ENCODE measurements at regions not wholly inside any gene's neighbourhood (a gene's known extent, or its start where the extent isn't known, plus 50 kb on each side); places are given as distances from the start of the nearest gene placed in this dataset.
"Not testable (repeated sequence)": the region's sequence is repeated elsewhere in the genome, so short reads cannot be mapped to it uniquely, and the experiment has no call there.

DNA sequence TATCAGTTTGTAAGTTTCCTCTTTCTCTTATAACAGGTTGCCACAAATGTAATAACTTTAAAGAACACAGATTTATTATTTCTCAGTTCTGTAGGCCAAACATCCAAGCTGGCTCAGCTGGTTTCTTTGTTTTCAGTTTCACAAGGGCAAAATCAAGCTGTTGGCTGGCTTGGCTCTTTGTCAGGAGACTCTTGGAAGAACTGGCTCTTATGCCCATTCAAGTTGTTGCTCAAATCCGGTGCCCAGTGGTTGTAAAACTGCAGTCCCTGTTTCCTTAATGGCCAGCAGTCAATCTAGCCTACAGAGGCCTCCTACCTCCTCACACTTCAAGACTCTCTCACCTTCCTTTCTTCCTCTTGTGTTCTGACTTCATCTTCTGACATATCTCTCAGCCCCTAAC, 1171.0 kb downstream of the MRPL39 start:
- DNase-seq = no peak

DNA sequence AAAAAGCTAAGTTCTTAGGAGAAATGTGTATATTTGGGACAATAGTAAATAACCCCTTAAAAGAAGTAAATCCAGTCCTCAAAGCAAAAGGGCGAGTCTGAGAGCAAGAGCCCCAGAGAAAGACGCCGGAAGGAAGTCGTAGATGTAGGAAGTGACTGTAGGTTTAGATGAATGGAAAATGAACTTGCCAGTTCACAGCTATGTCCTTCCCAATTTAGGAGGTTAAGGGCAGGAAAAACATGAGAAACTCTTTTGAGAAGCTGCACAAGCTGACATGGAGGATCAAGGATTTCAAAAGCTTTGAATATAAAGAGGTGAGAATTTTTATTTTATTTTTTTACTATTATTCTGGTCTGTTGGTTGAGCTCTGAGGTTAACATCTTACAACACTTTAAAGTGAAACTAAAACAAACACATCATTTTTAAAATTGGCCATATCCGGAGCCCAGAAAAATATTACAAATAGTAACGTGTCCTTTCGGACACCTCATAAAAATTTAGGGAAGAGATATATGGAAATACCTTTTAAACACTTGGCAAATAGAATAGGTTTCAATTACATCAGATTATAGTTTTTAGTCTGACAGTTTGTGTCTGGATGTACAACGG, 1178.6 kb downstream of the MRPL39 start:
- DNase-seq = peak; percentile 12 to 36

DNA sequence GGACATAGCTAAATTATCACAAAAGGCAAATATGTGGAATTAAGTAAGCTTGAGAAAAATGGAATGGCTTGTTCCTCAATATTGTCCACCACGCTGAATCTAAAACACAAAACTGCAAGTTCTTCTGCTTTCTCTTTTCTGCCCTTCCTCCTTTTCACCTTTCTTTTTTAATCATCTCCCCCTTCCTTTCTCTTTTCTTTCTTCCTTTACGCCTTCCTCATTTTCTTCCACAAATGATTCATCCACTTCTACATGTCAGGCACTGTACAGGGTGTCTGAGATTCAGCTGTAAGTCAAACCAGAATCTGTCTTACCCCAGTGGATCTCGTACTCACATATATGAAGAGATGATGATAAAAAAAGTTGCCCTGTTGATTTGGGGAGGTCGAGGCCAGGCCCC, 1182.5 kb downstream of the MRPL39 start:
- no peak for DNase-seq

DNA sequence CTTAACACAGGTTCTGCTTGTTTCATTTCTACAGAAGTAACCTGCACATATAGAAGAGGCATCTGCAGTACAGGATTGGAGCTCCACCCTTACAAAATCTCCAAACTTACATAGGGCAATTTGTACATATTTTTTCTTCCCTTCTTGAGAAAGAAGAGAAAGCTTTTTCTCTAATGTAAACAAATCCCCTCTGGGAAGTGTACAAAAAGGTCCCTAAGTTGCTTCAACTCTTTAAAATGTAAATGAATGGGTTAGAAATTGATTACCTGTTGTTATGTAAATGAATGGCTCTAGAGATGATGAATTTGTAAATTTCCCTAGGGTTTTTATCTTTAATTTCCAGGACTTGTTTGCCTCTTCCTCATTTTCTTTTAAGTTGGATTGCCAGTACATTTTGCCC, 1183.7 kb downstream of the MRPL39 start:
- no peak for DNase-seq

DNA sequence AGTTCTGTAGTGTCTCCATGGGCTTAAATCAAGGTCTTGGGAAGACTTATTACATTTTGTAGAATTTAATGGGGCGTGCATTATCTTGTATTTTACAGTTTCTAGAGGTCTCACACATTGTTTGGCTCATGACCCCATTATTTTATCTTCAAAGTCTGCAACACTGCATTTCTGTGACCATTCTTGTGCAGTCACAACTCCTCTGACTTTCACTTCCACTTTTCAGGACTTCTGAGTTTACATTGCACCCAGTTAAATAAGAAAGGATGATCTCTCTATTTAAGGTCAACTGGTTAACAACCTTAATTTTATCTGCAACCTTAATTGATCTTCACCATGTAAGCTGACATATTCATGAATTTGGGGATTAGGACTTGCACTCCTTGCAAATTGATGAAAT, 1186.6 kb downstream of the MRPL39 start:
- no peak for DNase-seq

DNA sequence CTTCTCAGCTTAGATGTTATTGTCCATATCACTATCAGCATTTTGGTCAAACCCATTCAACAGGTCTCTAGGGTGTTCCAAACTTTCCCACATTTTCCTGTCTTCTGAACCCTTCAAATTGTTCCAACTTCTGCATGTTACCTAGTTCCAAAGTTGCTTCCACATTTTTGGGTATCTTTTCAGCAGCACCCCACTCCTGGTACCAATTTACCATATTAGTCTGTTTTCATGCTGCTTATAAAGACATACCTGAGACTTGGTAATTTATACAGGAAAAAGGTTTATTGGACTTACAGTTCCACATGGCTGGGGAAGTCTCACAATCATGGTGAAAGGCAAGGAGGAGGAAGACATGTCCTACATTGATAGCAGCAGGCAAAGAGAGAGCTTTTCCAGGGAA, 1187.6 kb downstream of the MRPL39 start:
- DNase-seq = not testable (repeated sequence)

DNA sequence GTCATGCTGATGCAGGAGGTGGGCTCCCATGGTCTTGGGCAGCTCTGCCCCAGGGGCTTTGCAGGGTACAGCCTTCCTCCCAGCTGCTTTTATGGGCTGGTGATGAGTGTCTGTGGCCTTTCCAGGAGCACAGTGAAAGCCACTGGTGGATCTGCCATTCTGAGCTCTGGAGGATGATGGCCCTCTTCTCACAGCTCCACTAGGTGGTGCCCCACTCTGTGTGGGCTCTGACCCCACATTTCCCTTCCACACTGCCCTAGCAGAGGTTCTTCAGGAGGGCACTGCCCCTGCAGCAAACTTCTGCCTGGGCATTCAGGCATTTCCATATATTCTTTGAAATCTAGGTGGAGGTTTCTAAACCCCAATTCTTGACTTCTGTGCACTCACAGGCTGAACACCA, 1188.6 kb downstream of the MRPL39 start:
- DNase-seq = no peak

DNA sequence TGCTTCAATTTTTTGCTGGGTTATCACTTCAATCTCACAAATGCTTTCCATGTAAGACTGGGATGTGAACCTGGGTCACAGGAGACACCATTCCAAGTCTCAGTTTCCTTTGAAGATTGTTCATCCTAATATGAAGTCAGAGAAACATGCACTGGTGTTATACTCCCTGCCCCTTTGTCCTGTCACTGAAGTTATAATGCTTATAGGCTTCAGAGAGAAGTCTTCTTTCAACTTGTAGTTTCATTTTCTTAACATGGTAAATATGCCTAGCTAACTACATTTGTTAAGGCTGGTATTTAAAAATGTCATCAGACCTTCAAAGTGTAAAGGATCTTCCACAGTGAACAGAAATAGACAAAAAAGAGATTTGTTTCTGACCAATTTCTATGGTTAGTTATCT, 1195.9 kb downstream of the MRPL39 start:
- no peak for DNase-seq

DNA sequence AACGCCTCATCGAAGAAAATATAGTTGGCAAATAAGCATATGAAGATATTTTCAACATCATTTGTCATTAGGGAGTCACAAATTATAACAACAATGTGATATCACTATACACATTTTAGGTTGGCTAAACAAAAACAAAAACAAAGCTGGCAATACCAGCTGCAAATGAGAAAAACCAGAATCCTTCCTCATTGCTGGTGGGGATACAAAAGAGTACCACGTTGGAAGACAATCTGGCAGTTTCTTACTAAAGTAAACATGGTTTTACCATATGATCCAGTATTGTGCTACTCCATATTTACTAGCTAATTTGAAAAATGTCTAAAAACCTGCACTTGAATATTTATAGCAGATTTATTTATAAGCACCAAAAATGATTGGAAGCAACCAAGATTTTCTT, 1204.1 kb downstream of the MRPL39 start:
- no peak for DNase-seq

DNA sequence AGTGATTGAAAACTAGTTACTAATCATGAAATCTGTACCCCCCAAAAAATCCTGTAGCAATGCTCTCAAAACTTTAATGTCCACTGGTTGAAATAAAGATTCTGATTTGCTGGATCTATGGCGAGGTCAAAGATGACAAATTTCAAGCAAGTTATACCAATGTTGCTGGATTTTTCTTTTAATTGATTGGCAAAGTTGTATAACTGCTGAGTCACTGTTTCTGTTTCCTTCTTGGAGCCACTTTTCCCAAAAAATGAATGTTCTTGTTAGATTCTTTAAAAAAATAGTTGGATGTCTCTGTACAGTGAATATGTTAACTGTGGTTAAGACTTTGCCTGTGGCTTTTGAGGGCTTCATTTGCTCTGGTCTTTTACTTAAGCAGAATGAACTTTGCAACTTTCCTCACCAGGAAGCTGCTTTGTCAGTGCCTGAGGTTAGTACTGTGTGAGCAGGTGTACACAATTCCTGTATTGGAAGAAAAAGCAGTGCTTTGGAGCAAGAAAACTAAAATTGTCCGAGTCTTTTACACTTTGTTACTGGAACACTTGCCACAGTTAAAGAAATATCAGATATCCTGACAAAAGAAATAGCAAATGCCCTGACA, 1211.9 kb downstream of the MRPL39 start:
- DNase-seq = no peak

DNA sequence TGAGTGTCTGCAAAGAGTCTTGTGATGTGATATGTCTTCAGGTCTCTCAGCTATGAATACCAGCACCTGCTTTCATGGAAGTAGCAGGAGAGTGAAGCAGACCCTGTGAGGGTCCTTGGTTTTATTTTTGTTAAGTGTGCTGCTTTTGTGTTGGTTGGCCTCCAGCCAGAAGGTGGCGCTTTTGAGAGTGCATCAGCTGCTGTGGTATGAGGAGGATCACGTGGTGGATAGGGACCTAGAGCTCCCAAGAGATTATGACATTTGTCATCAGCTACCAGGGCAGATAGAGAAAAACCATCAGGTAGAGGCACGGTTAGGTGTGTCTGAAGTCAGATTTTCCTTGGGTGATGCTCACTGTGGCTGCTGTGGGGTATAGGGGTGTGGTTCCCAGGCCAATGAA, 1232.1 kb downstream of the MRPL39 start:
- peak in 1 of 2 donors; percentile 9 for DNase-seq

DNA sequence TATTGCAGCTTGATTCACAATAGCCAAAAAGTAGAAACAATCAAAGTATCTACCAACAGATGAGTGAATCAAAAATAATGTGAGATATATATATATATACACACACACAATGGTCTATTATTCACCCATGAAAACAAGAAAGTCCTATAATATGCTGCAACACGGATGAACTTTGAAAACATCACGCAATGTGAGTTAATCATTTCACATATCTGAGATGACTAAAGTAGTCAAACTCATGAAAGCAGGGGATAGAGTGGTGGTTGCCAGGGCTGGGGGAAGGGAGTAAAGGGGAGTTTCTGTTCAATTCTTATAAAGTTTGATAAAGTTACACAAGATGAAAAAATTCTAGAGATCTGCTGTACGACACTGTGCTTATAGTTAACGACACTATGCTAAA, 1234.8 kb downstream of the MRPL39 start:
- no peak for DNase-seq

DNA sequence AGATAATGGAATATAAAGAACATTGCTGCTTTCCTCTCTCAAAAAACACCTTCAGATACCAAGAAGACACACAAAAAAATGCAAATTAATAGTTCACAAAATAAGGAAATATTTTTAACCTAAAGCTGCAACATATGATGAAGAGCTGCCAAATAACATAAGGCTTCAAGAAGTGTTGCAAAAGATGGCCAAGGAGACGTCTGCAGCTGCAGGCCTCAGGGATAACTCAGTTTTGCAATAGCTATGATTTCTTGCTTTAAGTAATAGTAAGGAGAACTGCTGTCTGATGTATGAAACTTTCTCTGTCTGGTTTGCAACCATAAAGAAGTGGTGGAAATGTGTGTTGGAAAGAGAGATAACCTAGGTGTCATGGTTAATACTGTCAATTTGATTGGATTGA, 1237.5 kb downstream of the MRPL39 start:
- no peak for DNase-seq

DNA sequence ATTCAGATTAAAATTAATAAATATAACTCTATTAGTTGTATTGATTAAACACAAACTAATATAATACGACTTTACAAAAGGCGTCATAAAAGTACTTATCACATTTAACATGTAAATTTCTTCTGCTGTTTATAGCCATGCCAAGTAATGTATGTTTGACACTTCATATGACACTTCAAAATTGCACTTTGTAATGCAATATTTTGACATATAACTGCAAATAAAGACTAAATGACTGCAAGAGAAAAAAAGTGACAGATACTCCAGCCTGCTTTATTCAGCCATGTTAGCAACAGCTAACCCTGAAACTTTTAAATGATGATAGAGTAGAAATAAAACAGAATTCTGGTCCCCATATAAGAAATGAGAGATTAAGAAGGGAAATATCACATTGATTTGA, 1238.0 kb downstream of the MRPL39 start:
- DNase-seq = no peak

DNA sequence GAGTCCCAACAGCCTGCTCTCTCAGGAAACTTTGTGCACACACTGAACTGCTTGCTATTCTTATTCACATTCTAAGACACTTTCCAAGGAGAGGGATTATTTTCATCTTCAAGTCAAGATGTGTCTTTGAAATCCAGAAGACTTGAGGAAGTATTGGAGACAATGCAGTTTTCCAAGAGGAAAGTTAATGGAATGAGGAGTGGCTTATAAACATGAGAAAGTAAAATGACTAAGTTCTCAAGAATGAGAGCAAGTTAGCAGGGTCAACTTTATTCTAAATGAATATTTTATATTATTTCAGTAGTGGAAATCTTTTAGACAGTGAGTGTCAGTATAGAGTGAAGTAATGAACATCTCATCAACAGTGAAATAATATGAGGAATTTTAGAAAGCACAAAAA, 1239.3 kb downstream of the MRPL39 start:
- DNase-seq = no peak

DNA sequence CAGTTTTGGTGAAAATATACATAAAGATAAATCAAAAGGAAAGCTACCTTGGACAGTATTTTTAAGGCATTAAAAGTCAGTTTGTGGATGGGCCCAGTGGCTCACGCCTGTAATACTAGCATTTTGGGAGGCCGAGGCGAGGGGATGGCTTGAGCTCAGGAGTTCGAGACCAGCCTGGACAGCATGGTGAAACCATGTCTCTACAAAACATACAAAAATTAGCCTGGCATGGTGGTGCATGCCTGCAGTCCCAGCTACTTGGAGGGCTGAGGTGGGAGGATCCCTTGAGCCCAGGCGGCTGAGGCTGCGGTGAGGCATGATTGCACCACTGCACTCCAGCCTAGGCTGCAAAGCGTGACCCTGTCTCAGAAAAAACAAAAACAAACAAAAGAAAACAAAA, 1253.8 kb downstream of the MRPL39 start:
- no peak for DNase-seq

DNA sequence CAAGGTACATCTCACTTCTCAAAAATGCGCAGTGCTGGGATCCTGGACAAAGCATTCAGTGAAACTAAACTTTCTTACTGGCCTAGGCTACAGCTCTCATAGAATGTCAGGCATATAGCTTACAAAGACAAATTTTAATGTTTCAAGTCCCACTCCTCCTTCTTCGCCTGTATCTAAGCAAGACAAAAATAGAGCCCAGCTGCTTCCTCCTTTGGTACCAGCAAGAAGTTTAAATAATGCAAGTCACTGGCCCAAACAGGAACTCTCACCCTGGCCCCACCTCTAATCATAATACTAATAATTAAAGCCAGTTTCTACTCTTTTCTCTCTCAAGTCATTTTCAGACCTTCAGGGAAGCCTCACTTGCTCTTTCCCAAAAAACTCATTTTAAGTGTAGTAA, 1267.9 kb downstream of the MRPL39 start:
- DNase-seq = no peak

DNA sequence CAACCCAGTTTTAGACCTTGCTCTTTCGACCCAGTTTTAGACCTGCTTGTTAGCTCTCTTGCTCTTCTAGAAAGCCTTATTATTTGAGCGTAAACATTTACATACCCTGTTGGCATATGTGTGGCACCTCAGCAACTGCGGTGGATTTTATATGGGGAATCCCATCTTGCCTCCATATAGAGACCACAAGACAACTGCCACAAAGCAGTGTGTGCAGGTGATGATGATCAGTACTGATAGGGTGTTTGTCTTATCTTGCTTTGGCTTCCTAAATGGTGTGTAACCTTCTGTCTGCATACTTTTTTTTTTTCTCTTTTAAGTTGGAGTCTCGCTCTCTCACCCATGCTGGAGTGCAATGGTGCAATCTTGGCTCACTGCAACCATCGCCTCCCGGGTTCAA, 1270.8 kb downstream of the MRPL39 start:
- no peak for DNase-seq

DNA sequence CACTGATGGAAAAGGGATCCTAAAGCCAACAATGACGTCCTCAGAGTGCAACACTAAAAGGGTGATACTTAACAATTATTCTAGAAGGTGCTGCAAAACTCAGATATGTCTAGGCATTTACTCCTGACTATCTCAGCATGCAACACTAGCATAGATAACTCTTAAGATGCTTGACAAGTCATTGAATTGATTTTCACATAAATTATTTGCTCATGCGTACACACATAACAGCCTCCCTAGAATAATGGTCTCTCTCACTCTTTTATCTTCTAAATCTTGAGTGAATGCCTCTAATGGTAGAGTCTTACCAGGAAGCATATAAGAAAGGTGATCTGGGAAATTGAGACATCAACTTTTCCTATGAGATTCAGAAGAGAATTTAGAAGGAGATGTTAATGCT, 1283.7 kb downstream of the MRPL39 start:
- DNase-seq = no peak

DNA sequence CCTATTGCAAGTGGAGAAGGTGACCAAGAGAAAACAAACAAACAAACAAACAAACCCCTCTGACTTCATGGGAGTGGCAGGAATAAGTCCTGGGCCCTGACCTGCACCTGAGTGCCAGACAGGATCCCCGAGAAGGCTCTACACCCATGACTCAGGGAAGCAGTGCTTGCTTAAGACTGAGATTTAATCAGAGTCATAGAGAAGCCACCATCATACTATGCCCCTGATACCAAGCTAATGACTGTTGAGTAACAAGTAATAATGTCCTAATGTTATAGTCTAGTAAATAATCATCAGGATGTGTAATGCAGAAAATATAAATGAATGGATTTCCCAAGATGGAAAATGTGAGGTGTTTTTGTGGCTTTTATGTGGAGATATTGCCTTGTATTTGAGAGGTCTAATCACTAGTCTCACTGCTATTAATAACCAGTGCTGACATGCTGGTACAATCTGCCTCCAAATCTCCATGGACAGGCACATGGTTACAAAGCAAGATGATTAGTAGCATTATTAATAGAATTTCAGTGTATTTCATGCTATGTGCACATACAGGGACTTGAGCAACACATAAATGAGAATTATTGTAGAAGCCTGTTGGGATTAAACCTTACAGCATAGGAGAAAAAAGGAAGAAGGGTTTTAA, 1290.9 kb downstream of the MRPL39 start:
- DNase-seq = no peak

DNA sequence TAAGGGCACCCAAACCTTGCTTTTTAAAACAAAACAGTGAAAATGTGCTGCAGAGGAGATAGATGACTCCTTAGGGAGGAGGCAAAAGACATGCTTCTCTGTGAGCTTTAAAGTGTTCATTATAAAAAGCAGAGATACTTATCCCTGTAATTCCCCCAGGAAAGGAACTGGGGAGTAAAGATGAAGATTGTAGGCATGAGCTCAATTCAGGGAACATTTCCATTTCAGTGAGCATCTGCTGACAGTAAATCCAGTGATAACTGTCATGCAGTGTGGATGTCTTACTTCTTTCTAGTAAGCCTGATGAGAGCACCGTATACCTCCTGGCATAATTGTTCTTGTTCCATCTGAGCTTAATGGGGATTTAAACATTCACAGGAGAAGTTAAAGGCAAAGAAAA, 1296.5 kb downstream of the MRPL39 start:
- DNase-seq = no peak

DNA sequence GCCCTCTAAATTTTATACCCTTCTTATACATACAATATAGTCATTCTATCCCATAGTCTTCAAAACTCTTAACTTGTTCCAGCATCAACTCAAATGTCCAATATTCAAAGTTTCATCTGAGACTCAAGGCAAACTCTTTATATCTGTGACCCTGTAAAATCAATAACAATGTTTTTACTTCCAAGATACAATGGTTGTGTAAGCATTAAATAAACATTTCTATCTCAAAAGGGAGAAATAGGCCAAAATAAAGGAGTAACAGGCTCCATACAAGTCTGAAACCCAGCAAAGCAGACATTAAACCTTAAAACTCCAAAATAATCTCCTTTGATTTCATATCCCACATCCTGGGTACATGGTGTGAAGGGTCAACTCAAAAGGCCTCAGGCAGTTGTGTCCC, 1299.1 kb downstream of the MRPL39 start:
- DNase-seq = no peak

DNA sequence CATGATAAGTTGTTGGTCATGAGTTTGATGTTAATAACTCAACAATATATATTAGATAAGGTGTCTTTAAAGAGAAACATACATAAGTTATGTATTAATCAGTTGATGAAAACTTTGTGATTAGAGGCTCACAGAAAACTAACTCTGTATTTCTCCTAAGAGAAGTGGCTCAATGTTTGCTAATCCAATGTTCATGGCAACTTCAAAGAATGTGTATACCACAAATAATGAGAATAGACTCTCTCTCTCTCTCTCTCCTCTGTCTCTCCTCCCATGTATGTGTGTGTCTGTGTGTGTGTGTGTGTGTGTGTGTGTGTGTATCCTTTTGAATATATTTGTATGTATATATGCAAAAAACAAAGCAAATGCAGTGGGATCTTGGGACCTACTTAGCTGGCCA, 1304.9 kb downstream of the MRPL39 start:
- no peak for DNase-seq

DNA sequence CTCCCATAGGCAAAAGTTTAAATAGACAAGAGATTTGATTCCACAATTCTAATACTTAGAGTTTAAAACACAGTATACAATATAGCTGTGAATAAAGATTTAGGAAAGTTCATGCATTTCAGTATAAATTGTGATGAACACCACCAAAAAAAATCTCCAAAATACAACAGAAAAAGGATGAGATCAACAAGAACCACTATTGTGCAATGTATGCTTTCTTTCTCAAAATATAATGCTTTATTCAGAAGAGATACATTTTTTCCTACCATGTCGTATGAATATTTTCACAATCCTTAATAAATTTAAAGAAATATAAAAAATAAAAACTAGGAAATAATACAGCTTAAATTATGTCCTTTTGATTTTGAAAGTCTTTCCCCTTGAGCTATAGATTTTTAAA, 1309.2 kb downstream of the MRPL39 start:
- DNase-seq = no peak

DNA sequence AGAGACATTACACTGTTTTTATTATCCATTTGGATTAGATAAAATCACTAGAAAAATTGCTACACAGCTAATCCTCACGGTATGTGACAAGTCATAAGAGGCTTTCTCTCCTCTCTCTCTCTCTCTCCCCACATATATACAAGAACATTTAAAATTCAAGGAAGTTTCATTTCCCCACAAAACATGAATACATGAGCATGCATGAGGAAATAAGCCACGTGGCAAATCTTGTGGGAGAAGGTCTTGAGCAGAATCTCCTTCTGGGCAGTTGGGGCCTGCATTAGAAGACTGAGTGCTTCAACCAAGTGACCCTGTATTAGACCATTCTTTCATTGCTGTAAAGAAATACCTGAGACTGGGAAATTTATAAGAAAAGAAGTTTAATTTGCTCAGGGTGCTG, 1313.1 kb downstream of the MRPL39 start:
- no peak for DNase-seq

All from CD4-positive, alpha-beta T cell treated with Interleukin-4 for 1 hour (primary cell).